ENCODE measurements at regions not wholly inside any gene's neighbourhood (a gene's known extent, or its start where the extent isn't known, plus 50 kb on each side); places are given as distances from the start of the nearest gene placed in this dataset.

DNA sequence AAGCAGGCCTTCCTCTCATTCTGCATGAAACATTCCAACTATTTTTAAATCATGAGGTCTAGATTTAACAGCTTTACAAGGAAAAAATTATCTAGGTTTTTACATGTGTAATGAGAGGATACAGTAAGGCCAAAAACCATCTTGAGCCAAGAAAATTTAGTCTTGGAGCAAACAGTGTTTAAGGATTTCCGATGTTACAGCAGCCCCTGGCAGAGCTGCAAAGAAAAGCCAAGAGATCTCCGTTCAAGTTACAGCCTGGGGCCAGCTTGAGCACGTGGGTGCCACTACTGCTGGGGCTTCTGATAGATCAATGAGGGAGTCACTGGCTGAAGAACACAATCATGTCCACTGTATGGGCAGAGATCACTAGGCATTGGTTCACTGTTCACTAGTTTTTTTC is 156.2 kb downstream of the EVX1 start:
- Histone ChIP-seq H3K36me3 (ENCODE audit: insufficient read depth in 1 of 2, low read depth in 1 of 2) (no peaks in the 10 kb centered on the region), H3K27ac (no peak overlapping the region), H3K4me1 (no peaks in the 10 kb centered on the region), H3K4me3 (no peak overlapping the region), H3K9me3 (no peaks in the 10 kb centered on the region), H3K27me3 (ENCODE audit: insufficient read depth in 3 of 3, low read length in 2 of 3) (peaks cover 0 to 6% (median 0%) of the 10 kb centered on the region in 3 donors)
- no peak for DNase-seq
- WGBS, 3 donors, result 13 to 49% (median 24%) methylated on average over 3 of the region's 3 CpGs
- intact Hi-C loops (cut with DNase I), result no loop called here
- no peak for ATAC-seq
- TF ChIP-seq, protein P1, sequence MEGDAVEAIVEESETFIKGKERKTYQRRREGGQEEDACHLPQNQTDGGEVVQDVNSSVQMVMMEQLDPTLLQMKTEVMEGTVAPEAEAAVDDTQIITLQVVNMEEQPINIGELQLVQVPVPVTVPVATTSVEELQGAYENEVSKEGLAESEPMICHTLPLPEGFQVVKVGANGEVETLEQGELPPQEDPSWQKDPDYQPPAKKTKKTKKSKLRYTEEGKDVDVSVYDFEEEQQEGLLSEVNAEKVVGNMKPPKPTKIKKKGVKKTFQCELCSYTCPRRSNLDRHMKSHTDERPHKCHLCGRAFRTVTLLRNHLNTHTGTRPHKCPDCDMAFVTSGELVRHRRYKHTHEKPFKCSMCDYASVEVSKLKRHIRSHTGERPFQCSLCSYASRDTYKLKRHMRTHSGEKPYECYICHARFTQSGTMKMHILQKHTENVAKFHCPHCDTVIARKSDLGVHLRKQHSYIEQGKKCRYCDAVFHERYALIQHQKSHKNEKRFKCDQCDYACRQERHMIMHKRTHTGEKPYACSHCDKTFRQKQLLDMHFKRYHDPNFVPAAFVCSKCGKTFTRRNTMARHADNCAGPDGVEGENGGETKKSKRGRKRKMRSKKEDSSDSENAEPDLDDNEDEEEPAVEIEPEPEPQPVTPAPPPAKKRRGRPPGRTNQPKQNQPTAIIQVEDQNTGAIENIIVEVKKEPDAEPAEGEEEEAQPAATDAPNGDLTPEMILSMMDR (IDR thresholded peaks at IDR 0.05), result no peak

- no peaks in the 10 kb centered on the region for H3K36me3 ChIP-seq (ENCODE audit: insufficient read depth in 1 of 2, low read depth in 1 of 2)
- 52 to 58% (median 53%) methylated on average over 11 of the region's 11 CpGs for WGBS, 3 donors
- no peaks in the 10 kb centered on the region for H3K27me3 ChIP-seq (ENCODE audit: insufficient read depth in 3 of 3, low read length in 2 of 3)
- no peaks in the 10 kb centered on the region for H3K4me1 ChIP-seq
- ATAC-seq (no peak), DNase-seq (no peak)
- no peaks in the 10 kb centered on the region for H3K9me3 ChIP-seq
- intact Hi-C loops (cut with DNase I), result no loop called here
- H3K27ac ChIP-seq, result no peak overlapping the region
- H3K4me3 ChIP-seq, result no peak overlapping the region
- TF ChIP-seq, protein P1 (IDR thresholded peaks at IDR 0.05), result no peak
Observed at GRCh38 chr7:27399791-27400567, 157.4 kb downstream of the EVX1 start.

DNA sequence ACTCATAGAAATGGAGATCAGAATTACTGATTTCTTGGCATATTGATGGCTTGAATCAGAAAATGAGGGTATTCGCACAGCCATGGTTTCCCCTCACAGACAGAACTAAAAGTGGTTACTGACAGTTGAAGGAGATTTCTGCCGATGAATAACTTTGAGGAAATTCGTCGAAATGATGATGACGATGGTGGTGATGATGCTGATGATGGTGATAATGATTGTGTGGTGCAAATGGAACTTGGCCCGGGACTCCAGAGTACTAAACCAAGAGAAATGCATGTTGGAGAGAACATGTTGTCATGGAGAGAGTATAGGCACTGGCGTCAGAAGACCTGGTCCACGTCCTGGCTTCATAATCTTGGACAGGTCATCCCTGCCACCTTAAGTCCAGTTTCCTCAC is 163.2 kb downstream of the EVX1 start:
- no peaks in the 10 kb centered on the region for H3K36me3 ChIP-seq (ENCODE audit: insufficient read depth in 1 of 2, low read depth in 1 of 2)
- H3K4me3 ChIP-seq, result no peak overlapping the region
- ATAC-seq, result no peak
- H3K4me1 ChIP-seq, result no peaks in the 10 kb centered on the region
- 91 to 92% (median 91%) methylated on average over 8 of the region's 8 CpGs for WGBS, 3 donors
- intact Hi-C loops (cut with DNase I), result no loop called here
- no peaks in the 10 kb centered on the region for H3K9me3 ChIP-seq
- no peaks in the 10 kb centered on the region for H3K27me3 ChIP-seq (ENCODE audit: insufficient read depth in 3 of 3, low read length in 2 of 3)
- TF ChIP-seq, protein P1 (IDR thresholded peaks at IDR 0.05), result no peak
- no peak overlapping the region for H3K27ac ChIP-seq
- no peak for DNase-seq

DNA sequence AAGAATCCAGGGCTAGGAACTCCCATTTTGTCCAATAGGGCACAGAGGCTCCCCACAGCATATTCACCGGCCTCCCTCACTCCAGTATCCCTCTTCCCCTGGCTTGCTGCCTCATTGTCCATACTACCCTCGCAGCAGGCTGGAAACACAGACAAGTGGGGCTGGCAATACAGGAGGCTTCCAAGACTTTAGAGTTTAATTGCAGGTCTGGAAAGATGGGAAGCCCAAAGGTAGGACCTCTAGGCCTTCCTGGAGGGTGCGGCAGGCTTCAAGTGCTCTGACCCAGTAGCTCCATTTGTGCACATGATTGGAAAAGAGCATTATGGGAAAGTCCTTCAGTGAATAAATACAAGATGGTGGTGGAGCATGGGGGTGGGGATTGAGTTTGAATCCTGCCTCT is 166.7 kb downstream of the EVX1 start:
- no peak for ATAC-seq
- Histone ChIP-seq H3K27ac (no peak overlapping the region), H3K4me3 (no peak overlapping the region), H3K4me1 (no peaks in the 10 kb centered on the region), H3K9me3 (no peaks in the 10 kb centered on the region), H3K36me3 (ENCODE audit: insufficient read depth in 1 of 2, low read depth in 1 of 2) (no peaks in the 10 kb centered on the region), H3K27me3 (ENCODE audit: insufficient read depth in 3 of 3, low read length in 2 of 3) (peaks cover 0 to 1% (median 0%) of the 10 kb centered on the region in 3 donors)
- DNase-seq, result no peak
- intact Hi-C loops (cut with DNase I), result no loop called here
- 69 to 98% (median 79%) methylated on average over 3 of the region's 3 CpGs for WGBS, 3 donors
- TF ChIP-seq, protein P1 (IDR thresholded peaks at IDR 0.05), result no peak

DNA sequence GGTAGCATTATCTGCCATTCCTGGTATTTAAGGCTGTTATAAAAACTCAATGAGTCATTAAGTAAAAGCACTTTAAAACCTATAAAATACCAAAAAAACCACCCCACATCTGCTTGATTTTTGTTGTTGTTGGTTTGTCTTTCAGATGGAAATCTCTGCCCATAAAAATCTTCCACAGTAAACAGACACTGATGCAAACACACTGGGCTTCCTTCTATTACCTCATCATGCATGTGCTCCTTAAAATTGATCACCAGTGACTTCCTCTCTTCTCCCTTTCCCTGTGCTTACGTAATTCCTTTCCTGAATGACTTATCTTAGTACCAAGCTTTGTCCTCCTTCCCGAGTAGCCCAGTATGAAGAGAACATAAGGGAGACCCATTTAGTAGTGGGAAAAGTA is 167.2 kb downstream of the EVX1 start:
- 46 to 53% (median 50%) methylated on average over 2 of the region's 2 CpGs for WGBS, 3 donors
- intact Hi-C loops (cut with DNase I), result no loop called here
- Histone ChIP-seq H3K9me3 (no peaks in the 10 kb centered on the region), H3K4me1 (no peaks in the 10 kb centered on the region), H3K27me3 (ENCODE audit: insufficient read depth in 3 of 3, low read length in 2 of 3) (peaks cover 0 to 1% (median 0%) of the 10 kb centered on the region in 3 donors), H3K36me3 (ENCODE audit: insufficient read depth in 1 of 2, low read depth in 1 of 2) (no peaks in the 10 kb centered on the region), H3K27ac (no peak overlapping the region), H3K4me3 (no peak overlapping the region)
- ATAC-seq, result no peak
- DNase-seq, result no peak
- TF ChIP-seq, protein P1 (IDR thresholded peaks at IDR 0.05), result no peak

All from psoas muscle (tissue), 7 donors.